Aorta (tissue), 5 donors: ENCODE measurements at regions not wholly inside any gene's neighbourhood (a gene's known extent, or its start where the extent isn't known, plus 50 kb on each side); places are given as distances from the start of the nearest gene placed in this dataset.
"Not testable (repeated sequence)": the region's sequence is repeated elsewhere in the genome, so short reads cannot be mapped to it uniquely, and the experiment has no call there.

ENCODE experiments used
- ATAC-seq: fragments of 200-7000 bp; cut with Tn5 transposase; one replicate; pipeline ENCODE4 v1.9.1; 2022; ENCODE audit warnings: moderate library complexity; ENCODE audit not compliant: low FRiP score
- DNase-seq, 2 donors: peaks; one replicate each; pipeline ENCODE4 v3.0.0-alpha.2; 2020
- H3K27ac ChIP-seq, 2 donors: one replicate each; pipeline ENCODE4 v1.5.1; 2013; ENCODE audit warnings: low read length in 2 of 2, mild to moderate bottlenecking in 2 of 2, moderate library complexity in 2 of 2, control low read depth in 1 of 2, inconsistent platforms in 1 of 2, low read depth in 1 of 2
- H3K27me3 ChIP-seq, 2 donors: one replicate each; pipeline ENCODE4 v1.6.1; 2013; ENCODE audit warnings: control low read depth in 1 of 2, low read length in 1 of 2, mild to moderate bottlenecking in 1 of 2, moderate library complexity in 1 of 2; ENCODE audit not compliant: insufficient read depth in 2 of 2, control insufficient read depth in 1 of 2
- H3K36me3 ChIP-seq, 2 donors: one replicate each; pipeline ENCODE4 v1.6.1; 2013; ENCODE audit warnings: control low read depth in 1 of 2, low read length in 1 of 2, mild to moderate bottlenecking in 1 of 2; ENCODE audit not compliant: insufficient read depth in 2 of 2, control insufficient read depth in 1 of 2
- H3K4me1 ChIP-seq, 2 donors: one replicate each; pipeline ENCODE4 v1.6.1; 2013; ENCODE audit warnings: low read length in 2 of 2, control low read depth in 1 of 2, mild to moderate bottlenecking in 1 of 2, moderate library complexity in 1 of 2; ENCODE audit not compliant: insufficient read depth in 2 of 2, control insufficient read depth in 1 of 2
- H3K4me3 ChIP-seq, 2 donors: one replicate each; pipeline ENCODE4 v1.5.1; 2013; ENCODE audit warnings: low read length in 2 of 2, control low read depth in 1 of 2, mild to moderate bottlenecking in 1 of 2
- H3K9me3 ChIP-seq: one replicate; pipeline ENCODE4 v1.6.1; 2013; ENCODE audit warnings: mild to moderate bottlenecking, low read length; ENCODE audit not compliant: control insufficient read depth
- WGBS, 2 donors: extraction: QIAGEN DNeasy Blood & Tissue Kit; methylation state at CpG; one replicate each; pipeline ENCODE4 v1.1.7; 2013; 5-methylcytosine and 5-hydroxymethylcytosine counted together
- intact Hi-C, 2 donors: fragments of 100-400 bp; cut with DNase I; formaldehyde crosslinking; loops; one replicate each; pipeline versions ENCODE4 v1.14.2 to v1.15.0; 2022
- donor health status: healthy with polysubstance abuse.
- donor health status: Bipolar disorder and iron deficiency.
- donor health status: DM: no; HTN: no; CAD: no.
- donor health status: DM: no; HTN: no; CAD: no.
- donor health status: DM: yes; HTN: yes; CAD: no.

DNA sequence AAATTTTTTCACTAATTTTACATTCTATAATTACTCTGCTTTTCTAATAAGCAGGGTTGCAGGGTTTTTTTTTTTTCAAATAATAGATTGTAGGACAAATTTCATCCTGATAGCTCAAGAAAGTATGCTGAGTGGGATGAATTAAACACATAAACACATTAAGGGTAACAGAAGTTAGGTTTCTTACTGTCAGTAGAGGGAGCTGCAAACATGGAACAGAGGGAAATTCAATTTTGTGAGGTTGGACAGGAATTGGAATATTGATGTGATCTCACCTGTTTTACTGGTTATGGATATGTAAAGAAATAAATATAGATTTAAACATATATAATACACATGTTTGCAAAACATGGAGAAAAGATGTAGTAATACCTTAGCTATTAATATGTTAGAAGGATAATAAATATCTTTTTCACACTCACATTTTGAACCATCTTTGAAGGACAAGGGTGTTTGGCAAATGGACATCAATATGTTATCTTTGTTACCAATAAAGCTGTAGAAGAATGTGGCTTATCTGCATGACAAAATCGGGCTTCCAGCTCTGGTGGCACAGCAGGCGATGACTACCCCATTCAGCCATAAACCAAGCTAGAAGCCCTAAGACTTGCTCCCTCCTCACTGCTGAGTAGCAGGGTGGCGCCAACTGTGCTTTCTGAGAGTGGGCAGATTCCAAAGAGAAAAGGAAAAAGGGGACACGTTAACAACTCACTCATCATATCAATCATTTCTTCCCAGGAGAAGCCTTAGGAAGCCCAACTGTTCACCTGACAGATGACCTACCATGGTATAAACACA, 1257.4 kb downstream of the GATA3 start:
- H3K9me3 ChIP-seq, result no peaks in the 10 kb centered on the region
- H3K4me1 ChIP-seq, result no peaks in the 10 kb centered on the region
- no peaks in the 10 kb centered on the region for H3K36me3 ChIP-seq
- no peak for ATAC-seq
- DNase-seq, result no peak
- 57% methylated on average over 4 of the region's 4 CpGs for WGBS, 2 donors
- intact Hi-C loops, result no loop called here
- no peak overlapping the region for H3K4me3 ChIP-seq
- no peak overlapping the region for H3K27ac ChIP-seq
- no peaks in the 10 kb centered on the region for H3K27me3 ChIP-seq

DNA sequence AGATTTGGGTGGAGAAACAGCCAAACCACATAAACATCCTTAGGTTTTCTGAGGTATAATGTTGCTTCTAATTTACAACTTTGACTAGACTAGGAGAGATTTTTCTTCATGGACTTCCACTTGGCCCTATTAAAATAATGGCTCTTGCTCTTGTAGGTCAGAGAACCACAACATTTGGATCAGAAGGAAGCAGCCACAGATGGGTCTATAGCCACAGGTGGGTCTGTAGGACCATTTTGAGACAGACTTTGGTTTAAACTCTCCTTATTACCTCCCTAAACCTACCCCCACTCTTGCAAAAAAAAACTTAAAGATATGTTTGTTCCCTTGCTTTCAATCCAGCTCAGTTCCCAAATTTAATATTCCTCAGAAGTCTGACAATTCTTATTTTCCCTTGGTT, 1260.8 kb downstream of the GATA3 start:
- H3K9me3 ChIP-seq, result no peaks in the 10 kb centered on the region
- ATAC-seq, result no peak
- no peak overlapping the region for H3K27ac ChIP-seq
- no peak for DNase-seq
- H3K36me3 ChIP-seq, result no peaks in the 10 kb centered on the region
- no peak overlapping the region for H3K4me3 ChIP-seq
- H3K27me3 ChIP-seq, result no peaks in the 10 kb centered on the region
- intact Hi-C loops, result no loop called here
- H3K4me1 ChIP-seq, result no peaks in the 10 kb centered on the region

DNA sequence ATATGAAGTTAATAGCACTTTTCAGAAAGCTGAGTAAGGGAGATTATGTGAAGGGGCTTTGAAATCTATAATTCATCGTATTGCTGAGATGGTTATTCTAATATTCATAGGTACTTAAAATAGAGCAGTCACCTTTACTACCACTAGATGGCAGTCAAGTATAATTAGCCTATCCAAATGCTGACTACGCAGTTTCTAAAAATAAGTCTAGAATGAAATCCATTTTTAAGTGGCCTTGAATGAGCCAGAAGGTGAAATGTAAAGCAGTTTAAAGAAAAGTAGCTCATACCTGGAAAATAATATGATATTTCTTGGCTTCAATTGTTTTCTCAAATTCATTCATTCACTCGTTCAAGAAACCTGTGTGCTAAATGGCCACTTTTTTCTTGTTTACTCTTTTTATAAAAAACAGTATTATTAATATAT, 1277.1 kb downstream of the GATA3 start:
- no peak for ATAC-seq
- no peak overlapping the region for H3K4me3 ChIP-seq
- H3K36me3 ChIP-seq, result no peaks in the 10 kb centered on the region
- H3K27ac ChIP-seq, result no peak overlapping the region
- intact Hi-C loops, result no loop called here
- 21 to 25% methylated on average over 3 of the region's 3 CpGs for WGBS, 2 donors
- H3K9me3 ChIP-seq, result no peaks in the 10 kb centered on the region
- no peaks in the 10 kb centered on the region for H3K4me1 ChIP-seq
- H3K27me3 ChIP-seq, result no peaks in the 10 kb centered on the region
- no peak for DNase-seq

DNA sequence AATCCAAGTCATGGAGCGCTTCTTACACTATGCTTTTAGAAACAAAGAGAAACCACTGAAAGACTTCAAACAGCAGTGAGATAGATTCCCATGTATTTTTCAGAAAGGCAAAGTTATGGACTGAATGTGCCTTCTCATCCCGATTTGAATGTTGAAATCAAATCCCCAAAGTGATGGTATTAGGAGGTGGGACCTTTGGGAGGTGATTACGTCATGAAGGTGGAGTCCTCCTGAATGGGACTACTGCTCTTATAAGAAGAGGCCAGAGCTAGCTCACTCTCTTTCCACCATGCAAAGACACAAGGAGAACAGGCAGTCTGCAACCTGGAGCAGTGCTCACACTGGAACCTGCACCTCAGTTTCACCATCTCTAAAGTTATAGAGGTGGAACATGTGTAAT, 1279.8 kb downstream of the GATA3 start:
- 93 to 96% methylated on average over 3 of the region's 3 CpGs for WGBS, 2 donors
- no peak for ATAC-seq
- H3K36me3 ChIP-seq, result no peaks in the 10 kb centered on the region
- no peaks in the 10 kb centered on the region for H3K4me1 ChIP-seq
- H3K9me3 ChIP-seq, result no peaks in the 10 kb centered on the region
- H3K27me3 ChIP-seq, result no peaks in the 10 kb centered on the region
- H3K27ac ChIP-seq, result no peak overlapping the region
- H3K4me3 ChIP-seq, result no peak overlapping the region
- no peak for DNase-seq
- intact Hi-C loops, result no loop called here

DNA sequence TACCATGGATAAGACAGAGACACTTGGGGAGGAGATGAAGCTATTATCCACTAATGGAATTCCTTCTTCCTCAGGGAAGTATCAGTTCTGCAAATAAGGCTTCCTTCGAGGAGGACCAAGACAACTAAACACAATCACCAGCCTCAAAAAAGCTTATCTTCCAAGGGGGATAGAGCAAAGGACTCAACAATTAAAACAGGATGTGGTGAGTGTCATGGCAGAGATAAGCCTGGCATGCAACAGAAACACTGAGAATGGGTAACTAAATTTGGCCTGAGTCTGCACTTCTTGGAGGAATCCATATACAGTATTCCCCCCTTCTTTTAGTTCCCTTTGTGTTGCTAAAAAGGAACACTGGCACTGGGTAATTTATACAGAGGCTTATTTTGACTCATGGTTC, 1285.2 kb downstream of the GATA3 start:
- no peak for DNase-seq
- no peak for ATAC-seq
- intact Hi-C loops, result no loop called here
- H3K9me3 ChIP-seq, result no peaks in the 10 kb centered on the region
- no peak overlapping the region for H3K4me3 ChIP-seq
- no peaks in the 10 kb centered on the region for H3K36me3 ChIP-seq
- 72 to 80% methylated on average over 1 of the region's 1 CpG for WGBS, 2 donors
- H3K27me3 ChIP-seq, result no peaks in the 10 kb centered on the region
- H3K27ac ChIP-seq, result no peak overlapping the region
- H3K4me1 ChIP-seq, result no peaks in the 10 kb centered on the region

DNA sequence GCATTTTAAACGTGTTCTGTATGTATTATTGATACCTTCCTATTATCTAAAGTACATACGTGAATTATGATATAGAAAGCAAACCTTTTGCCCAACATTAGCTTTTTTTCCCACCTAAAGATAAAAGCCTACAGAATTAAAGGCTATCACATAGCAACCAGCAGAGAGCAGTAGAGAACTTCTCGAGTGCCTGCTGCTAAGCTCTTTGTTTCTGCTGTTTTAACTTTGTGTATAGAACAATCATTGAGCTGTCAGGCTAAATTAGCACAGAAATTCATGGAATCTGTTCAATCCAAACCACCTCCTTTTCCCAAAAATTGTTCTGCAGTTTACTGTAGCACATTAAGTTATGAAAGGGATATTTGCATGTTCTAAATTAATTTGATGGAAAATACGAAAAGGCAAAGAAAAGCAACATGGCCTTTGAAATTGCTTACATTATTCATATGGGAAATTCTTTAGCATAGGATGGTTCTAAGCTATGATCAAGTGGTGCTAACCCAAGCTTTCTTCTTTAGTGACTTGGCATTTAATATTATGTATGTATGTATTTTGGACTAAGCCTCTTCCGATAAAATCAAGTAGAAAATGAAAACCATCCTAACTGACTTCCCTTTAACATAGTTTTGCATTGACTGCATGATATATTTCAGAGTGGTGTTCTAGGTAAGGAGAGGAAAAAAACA, 1288.5 kb downstream of the GATA3 start:
- intact Hi-C loops, result no loop called here
- Histone ChIP-seq H3K4me3 (no peak overlapping the region), H3K27ac (no peak overlapping the region), H3K36me3 (no peaks in the 10 kb centered on the region), H3K9me3 (no peaks in the 10 kb centered on the region), H3K4me1 (no peaks in the 10 kb centered on the region), H3K27me3 (no peaks in the 10 kb centered on the region)
- no peak for DNase-seq
- ATAC-seq, result no peak
- 33 to 35% methylated on average over 5 of the region's 5 CpGs for WGBS, 2 donors

DNA sequence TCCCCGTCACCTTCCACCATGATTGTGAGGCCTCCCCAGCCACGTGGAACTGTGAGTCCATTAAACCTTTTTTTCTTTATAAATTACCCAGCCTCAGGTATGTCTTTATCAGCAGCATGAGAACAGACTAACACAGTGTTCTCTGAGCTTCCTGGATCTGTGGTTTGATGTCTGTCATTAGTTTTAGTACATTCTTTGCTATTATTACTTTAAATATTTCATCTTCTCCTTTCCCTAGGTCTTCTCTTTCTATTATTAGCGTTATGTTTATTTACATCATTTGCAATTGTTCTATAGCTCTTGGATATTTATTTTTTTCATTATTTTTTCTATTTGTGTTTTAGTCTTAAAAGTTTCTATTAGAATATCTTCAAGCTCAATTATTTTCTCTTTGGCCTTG, 1293.4 kb downstream of the GATA3 start:
- H3K27me3 ChIP-seq, ATAC-seq, intact Hi-C loops, H3K4me3 ChIP-seq, H3K9me3 ChIP-seq, H3K4me1 ChIP-seq, DNase-seq, H3K27ac ChIP-seq, H3K36me3 ChIP-seq: not testable (repeated sequence)
- WGBS, 2 donors, result 78 to 86% methylated on average over 3 of the region's 3 CpGs

DNA sequence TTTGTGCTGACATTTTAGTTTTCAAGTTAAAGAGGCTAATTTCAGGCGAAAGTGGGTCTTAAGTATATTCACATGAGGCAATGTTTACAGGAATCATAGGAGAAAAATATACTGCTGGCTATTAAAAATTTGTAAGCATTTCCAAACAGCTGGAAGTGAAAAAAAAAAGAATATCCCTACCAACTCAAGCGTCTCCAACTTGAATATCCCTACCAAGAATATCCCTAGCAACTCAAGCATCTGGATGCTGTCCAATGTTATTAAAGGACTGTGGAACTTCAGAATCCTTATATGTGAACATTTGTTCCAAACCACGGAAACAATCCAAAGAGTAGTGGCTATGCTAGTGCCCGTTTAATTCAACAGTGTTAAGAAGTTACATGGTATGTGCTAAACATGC, 1303.0 kb downstream of the GATA3 start:
- no peak for ATAC-seq

DNA sequence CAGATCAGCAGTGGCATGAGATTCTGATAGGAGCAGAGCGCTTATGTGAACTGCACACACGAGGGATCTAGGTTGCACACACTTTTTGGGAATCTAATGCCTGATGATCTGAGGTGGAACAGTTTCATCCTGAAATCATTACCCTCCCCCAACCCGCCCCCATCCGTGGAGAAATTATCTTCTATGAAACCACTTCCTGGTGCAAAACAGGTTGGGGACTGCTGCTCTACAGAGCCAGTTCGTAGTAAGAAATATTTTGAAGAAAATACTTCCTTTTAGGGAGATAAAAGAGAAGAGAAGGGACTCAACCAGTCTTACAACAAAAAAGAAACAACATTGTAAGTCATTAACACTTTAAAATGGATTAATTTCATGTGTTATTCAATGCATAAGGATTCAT, 1308.2 kb downstream of the GATA3 start:
- no peaks in the 10 kb centered on the region for H3K9me3 ChIP-seq
- H3K4me3 ChIP-seq, result no peak overlapping the region
- intact Hi-C loops, result no loop called here
- no peak for DNase-seq
- ATAC-seq, result no peak
- H3K27me3 ChIP-seq, result no peaks in the 10 kb centered on the region
- no peaks in the 10 kb centered on the region for H3K4me1 ChIP-seq
- no peaks in the 10 kb centered on the region for H3K36me3 ChIP-seq
- 66 to 73% methylated on average over 5 of the region's 5 CpGs for WGBS, 2 donors
- no peak overlapping the region for H3K27ac ChIP-seq

More for the DNA sequence above, 1303.0 kb downstream of the GATA3 start:
- no peak for DNase-seq
- Histone ChIP-seq H3K9me3 (no peaks in the 10 kb centered on the region), H3K4me3 (no peak overlapping the region), H3K27me3 (no peaks in the 10 kb centered on the region), H3K27ac (no peak overlapping the region), H3K36me3 (no peaks in the 10 kb centered on the region), H3K4me1 (no peaks in the 10 kb centered on the region)
- WGBS, 2 donors, result 22 to 26% methylated on average over 4 of the region's 4 CpGs
- intact Hi-C loops, result no loop called here
